OCI-LY7 (cell line): ENCODE measurements at regions not wholly inside any gene's neighbourhood (a gene's known extent, or its start where the extent isn't known, plus 50 kb on each side); places are given as distances from the start of the nearest gene placed in this dataset.

Source experiments
- CTCF ChIP-seq: fragments of 200-600 bp; sonication (generic); conservative IDR thresholded peaks from 2 replicates; pipeline ENCODE4 v1.5.1; 2014; ENCODE audit warnings: mild to moderate bottlenecking, antibody characterized with exemption, low read length, moderate library complexity, mixed read lengths
- EZH2phosphoT487 ChIP-seq: fragments of 200-600 bp; sonication (generic); IDR thresholded peaks from 2 replicates; pipeline ENCODE4 v1.6.1; 2018; ENCODE audit warnings: low read depth, borderline replicate concordance, mild to moderate bottlenecking, mixed run types, antibody characterized with exemption, low read length, moderate library complexity, mixed read lengths

DNA sequence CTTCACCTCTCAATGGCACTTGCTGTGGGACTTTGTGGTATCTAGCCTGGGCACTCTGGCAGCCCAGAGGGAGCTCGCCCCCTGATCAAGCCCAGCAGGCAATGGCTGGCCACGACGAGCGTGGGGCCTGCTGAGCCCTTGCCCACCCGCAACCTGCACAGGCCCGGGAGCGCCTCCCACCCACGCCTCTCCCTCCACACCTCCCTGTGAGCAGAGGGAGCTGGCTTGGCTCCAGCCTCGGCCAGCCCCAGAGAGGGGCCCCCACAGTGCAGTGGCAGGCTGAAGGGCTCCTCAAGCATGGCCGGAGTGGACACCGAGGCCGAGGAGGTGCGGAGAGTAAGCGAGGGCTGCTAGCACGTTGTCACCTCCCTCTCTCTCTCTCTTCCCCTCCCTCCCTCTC lies 595.8 kb downstream of the TRIML1 start:
- TF ChIP-seq CTCF (no peak), EZH2phosphoT487 (no peak)
